ENCODE measurements at regions not wholly inside any gene's neighbourhood (a gene's known extent, or its start where the extent isn't known, plus 50 kb on each side); places are given as distances from the start of the nearest gene placed in this dataset.
"Not testable (repeated sequence)": the region's sequence is repeated elsewhere in the genome, so short reads cannot be mapped to it uniquely, and the experiment has no call there.

DNA sequence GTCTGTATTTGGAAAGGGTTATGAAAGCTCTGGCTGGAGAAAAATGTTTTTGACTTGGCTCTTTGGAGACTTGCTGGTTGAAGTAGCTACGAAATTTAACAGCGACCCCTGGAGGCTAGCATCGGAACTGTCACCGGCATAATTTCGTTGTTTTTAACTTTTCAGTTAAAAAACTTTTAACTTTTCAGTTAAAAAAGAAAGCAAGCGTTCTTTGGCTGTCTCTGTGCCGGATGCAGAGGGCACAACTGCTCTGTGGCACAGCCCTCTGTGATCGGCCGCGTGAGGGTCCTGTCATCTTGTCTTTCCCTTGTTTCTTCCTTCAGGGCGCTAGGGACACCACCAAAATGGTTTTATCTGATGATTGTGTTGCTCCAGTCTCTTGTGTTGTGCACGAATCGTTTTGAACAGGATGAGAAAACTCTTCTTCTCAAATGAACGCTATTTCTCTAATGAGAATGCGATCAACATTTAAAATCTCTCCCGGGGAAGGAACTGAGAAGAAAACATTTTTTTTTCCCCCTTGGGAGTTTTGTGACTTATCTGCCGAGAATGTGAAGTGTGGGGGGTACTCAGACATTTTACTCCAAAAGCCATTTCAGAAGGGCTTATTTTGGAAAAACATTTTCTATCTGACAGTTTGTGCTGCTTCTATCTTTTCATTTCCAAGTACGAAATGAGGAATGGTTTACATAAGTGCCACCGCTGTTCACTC, 57.1 kb downstream of the ADCYAP1 start:
- peak in 4 of 6 experiments; percentile 13 to 38 (median 28) for DNase-seq

DNA sequence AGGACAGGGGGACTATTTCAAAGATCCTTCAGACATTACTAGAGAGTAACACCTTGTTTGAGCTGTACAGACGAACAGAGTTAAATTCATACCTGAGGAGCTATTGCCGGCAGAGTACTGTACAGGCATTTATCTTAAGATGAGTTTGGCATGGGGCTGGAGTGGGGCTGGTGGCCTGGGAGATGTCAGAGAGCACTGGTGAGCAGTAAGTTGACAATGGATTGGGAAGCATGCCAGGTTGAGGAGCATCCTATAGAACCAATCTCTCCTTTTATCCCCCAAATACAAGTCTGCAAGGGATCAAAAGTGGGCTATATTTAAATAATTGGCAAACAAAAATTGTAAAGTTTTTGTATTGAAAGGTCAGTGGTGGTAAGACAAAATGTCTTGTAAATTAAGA, 58.6 kb downstream of the ADCYAP1 start:
- no peak for DNase-seq

DNA sequence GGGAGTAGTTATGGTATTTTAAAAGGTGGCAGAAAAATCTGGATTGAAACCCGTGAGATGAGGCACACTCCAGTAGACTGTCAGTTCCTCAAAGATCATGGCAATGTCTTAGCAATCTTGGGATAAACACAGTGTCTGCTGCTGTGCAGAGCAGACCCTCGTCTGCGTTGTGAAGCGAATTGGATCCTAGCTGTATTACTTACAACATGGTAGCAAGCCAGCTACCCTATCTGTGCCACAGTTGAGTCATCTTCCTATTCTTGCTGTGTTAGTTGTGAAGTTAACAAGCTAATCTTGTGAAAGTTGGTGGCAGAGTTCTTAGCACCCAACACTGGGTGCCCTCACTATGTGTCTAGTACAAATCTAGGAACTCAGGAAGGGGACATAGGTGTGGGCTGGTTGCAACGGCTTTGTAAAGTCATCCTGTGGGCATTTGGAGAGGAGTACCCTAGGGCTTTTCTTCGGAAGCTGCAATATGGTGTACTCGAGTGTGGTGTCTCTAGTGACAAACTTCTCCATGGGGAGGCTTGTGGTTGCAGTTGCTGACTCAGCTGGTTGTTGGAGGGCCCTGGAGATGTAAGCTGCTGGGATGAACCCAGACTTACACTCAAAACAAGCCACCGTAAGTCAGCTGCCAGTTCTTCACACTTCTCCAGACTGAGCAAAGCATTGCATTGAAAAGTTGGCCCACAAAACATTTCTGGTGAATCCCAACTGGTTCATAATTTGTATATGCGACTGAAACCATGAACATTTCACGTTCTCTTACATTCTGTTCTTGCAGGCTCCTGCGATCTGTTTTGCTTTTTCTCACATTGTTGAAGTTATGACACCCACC, 61.5 kb downstream of the ADCYAP1 start:
- DNase-seq, result no peak

DNA sequence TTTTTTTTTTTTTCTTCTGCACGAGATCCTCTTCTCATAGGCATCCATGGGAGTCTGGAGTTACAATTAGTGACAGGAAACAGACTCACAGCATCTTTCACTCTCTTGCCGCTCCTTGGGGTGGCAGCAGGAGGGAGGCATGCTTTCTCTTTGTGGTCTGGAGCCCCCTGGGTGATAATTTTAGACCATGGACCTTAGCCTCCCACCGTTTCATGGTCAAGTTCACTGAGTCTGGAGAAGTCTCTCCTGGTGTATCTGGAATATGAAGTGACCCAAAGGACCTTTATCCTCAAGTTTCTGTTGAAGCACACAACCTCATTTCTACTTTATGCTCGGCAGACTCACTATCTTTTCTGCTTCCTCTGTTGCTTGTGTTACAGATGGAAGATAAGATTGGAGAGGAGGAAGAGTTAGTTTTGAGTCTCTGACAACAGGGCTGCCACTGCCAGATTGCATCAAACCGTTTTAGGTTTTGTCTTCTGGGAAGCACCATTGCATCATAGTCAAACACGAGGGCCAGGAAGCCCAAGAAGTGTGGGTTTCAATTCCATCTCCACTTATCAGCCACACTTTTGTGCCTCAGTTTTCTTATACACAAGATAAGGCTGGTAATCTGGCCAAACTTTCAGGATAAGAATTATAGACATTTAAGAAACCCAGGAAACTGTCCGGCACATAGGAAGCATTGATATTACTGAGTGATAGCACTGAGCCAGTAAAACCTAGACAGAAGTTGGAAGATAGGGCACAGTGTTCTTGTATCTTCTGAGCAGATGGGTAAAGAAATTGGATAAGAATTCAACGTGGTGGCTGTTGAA, 62.3 kb downstream of the ADCYAP1 start:
- DNase-seq, result no peak

DNA sequence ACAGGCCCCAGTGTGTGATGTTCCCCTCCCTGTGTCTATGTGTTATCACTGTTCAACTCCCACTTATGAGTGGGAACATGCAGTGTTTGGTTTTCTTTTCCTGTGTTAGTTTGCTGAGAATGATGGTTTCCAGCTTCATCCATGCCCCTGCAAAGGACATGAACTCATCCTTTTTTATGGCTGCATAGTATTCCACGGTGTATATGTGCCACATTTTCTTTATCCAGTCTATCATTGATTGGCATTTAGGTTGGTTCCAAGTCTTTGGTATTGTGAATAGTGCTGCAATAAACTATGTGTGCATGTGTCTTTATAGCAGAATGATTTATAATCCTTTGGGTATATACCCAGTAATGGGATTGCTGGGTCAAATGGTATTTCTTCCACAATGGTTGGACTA, 64.2 kb downstream of the ADCYAP1 start:
- DNase-seq, result not testable (repeated sequence)

DNA sequence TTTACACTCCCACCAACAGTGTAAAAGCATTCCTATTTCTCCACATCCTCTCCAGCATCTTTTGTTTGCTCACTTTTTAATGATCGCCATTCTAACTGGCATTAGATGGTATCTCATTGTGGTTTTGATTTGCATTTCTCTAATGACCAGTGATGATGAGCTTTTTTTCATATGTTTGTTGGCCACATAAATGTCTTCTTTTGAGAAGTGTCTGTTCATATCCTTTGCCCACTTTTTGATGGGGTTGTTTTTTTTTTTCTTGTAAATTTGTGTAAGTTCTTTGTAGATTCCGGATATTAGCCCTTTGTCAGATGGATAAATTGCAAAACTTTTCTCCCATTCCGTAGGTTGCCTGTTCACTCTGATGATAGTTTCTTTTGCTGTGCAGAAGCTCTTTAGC, 64.6 kb downstream of the ADCYAP1 start:
- DNase-seq, result not testable (repeated sequence)

DNA sequence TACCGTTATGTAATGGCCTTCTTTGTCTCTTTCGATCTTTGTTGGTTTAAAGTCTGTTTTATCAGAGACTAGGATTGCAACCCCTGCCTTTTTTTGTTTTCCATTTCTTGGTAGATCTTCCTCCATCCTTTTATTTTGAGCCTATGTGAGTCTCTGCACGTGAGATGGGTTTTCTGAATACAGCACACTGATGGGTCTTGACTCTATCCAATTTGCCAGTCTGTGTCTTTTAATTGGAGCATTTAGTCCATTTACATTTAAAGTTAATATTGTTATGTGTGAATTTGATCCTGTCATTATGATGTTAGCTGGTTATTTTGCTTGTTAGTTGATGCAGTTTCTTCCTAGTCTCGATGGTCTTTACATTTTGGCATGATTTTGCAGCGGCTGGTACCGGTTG, 69.9 kb downstream of the ADCYAP1 start:
- DNase-seq, result not testable (repeated sequence)

DNA sequence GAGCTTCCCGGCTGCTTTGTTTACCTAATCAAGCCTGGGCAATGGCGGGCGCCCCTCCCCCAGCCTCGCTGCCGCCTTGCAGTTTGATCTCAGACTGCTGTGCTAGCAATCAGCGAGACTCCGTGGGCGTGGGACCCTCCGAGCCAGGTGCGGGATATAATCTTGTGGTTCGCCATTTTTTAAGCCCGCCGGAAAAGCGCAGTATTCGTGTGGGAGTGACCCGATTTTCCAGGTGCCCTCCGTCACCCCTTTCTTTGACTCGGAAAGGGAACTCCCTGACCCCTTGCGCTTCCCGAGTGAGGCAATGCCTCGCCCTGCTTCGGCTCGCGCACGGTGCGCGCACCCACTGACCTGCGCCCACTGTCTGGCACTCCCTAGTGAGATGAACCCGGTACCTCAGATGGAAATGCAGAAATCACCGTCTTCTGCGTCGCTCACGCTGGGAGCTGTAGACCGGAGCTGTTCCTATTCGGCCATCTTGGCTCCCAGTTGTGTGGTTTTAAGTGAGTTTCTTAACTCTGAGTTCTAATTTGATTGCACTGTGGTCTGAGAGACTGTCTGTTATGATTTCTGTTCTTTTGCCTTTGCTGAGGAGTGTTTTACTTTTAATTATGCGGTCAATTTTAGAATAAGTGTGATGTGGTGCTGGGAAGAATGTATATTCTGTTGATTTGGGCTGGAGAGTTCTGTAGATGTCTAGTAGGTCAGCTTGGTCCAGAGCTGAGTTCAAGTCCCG, 71.9 kb downstream of the ADCYAP1 start:
- DNase-seq, result not testable (repeated sequence)

DNA sequence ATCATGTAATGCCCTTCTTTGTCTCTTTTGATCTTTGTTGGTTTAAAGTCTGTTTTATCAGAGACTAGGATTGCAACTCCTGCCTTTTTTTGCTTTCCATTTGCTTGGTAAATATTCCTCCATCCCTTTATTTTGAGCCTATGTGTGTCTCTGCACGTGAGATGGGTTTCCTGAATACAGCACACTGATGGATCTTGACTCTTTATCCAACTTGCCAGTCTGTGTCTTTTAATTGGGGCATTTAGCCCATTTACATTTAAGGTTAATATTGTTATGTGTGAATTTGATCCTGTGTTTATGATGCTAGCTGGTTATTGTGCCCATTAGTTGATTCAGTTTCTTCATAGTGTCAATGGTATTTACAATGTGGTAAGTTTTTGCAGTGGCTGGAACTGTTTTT, 72.7 kb downstream of the ADCYAP1 start:
- not testable (repeated sequence) for DNase-seq

DNA sequence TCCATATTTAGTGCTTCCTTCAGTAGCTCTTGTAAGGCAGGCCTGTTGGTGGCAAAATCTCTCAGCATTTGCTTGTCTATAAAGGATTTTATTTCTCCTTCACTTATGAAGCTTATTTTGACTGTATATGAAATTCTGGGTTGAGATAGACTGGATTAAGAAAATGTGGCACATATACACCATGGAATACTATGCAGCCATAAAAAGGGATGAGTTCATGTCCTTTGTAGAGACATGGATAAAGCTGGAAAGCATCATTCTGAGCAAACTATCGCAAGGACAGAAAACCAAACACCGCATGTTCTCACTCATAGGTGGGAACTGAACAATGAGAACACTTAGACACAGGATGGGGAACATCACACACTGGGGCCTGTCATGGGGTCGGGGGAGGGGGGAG, 73.1 kb downstream of the ADCYAP1 start:
- DNase-seq, result not testable (repeated sequence)

DNA sequence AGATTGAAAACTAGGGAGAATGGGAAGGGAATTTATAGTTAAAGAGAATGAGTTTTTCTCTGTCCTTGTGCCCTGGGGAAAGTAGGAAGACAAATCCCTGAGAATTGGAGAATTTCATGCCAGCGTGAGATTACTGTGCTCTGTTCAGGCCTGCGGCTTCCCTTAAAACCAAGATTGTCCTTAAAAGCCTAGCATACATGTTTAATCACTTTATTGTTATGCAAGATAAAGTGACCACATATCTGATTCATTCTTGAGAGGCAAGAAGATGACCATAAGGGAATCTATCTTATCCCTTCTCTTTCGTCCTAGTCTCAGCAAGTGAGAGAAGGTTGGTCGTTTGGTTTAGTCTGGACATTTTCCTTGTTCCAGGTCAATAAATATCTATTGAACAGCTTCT, 75.9 kb downstream of the ADCYAP1 start:
- no peak for DNase-seq

DNA sequence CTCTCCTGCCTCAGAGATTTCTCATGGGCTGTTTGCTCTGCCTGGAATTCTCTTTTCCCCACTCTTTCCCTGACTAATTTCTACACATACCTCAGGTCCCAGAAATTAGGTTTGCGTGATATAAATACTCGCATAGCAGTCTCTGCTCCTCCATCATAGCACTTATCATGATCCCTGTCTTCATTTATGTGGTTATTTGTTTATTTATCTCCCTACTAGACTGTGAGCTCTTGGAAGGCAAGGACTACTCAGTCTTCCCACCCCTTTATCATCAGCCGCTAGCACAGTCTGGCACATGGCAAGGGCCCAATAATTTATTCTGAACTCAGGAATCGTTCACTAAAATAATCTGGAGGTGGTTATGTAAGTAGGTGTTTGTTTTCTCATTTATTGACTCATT, 79.3 kb downstream of the ADCYAP1 start:
- no peak for DNase-seq

DNA sequence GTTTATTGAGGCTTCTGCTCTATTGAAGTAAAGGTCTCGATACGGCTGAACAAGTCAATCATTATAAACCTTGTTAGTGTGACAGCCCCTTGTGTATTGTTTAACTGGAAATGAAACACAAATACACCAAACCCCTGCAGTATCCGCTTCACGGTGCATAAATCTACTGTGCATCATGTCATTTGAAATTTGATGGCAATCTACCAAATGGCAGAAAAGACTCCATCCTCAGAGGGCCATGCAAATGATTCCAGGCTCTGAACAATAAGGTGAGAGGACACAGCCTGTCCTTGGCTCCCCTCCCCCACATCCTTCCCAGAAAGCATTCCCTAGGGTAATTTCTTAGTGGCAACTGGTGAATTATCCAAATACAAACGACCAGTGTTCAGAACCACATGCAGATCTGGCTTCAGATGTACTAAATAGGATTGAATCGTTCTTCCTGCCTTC, 80.6 kb downstream of the ADCYAP1 start:
- no peak for DNase-seq

DNA sequence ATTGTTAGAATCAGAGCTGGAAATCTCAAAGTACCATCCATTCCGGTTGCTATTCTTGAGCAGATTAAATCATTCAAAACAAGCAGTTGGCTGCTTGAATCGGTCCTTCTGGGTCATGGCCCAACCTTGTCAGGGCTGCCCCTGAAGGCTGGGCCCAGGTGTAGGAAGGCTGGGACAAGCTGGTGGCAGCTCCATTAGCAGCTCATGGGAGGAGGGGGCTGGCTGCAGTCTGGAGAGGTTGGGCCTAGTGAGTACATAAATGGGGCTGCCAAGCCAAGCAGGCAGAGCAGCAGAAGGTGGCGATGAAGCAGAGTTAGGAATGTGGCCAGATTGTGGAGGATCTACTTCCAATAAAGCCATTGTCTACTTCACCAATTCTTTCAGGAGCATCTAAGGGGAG, 81.4 kb downstream of the ADCYAP1 start:
- DNase-seq, result no peak

DNA sequence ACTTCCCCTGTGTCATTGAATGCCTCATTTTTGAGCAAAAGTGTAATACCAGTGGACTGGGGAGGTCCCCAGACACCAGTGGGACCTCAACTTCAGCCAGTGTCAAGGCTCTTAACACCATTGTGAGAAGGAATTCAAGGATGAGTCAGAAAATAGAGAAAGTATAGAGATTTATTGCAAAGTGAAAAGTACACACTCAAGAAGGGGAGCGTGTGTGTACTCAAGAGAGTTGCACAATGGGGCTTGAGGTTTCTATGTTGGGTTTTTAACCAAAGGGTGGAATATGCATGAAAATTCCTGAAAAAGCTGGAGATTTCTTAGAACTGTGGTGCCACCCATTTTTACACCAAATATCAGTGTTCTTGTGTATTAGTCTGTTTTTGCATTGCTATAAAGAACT, 81.9 kb downstream of the ADCYAP1 start:
- DNase-seq, result no peak

DNA sequence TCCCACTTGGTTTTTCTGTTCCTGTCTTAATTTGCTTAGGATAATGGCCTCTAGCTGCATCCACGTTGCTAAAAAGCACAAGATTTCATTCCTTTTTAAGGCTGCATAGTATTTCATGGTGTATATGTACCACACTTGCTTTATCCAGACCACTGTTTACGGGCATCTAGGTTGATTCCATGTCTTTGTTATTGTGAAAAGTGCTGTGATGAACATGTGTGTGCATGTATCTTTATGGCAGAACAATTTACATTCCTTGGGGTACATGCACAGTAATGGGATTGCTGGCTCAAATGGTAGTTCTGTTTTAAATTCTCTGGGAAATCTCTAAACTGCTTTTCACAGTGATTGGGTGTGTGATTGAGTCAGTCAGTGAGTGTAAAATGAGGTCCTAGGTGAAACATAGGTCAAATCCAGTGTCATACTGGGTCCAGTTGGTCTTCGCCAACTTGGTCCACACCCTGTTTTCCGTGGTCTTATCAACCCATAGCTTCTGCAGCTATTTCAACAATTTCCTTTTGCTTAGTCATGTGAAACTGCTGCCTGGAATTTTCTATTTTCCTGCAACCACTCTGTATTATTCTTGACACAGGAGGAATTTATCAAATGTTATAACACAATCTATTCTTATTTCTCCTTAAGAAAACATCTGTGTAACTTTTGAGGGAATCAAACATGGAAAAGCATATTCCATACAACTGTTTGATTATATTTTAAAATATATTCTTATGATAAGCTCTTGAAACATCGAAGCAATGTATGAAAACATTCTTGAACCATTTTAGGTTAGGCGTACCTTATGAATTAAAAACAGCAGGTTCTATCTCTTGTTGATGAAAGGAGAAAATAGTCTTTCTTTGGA, 82.9 kb downstream of the ADCYAP1 start:
- no peak for DNase-seq

DNA sequence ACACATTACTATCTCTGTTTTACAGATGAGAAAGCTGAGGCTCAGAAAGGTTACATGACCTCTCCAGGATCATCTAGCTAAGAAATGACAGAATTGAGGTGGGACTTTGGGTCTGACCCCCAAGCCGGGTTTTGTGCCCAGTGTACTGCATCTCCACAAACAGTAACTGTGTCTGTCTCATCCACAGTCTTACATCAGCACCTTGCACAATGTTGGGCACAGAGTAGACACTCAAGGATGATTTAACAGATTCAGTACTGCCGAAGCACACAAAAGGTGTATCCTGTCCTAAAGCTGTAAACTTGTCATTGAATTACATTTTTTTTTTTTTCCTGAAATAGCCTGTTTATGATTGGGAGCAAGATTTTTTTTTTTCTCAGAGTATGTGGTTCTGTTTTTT, 84.8 kb downstream of the ADCYAP1 start:
- no peak for DNase-seq

DNA sequence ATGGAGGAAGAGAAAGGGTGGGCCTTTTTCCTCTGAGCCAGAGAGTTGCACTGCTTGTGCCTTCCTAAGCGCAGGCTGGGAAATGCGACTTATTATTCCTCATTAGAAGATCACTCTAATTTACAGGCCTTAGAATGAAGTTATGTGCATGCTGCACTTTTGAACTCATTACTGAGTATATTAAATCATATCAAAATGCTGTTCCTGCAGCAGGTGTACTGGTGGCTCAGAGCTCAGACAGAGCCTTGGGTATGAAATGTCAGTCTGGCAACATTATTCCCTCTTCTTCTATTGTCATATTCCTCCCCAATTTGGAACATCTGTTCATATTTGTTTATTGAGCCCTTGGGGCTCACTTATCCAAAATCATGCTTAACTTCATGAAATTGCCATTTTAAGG, 85.5 kb downstream of the ADCYAP1 start:
- no peak for DNase-seq

DNA sequence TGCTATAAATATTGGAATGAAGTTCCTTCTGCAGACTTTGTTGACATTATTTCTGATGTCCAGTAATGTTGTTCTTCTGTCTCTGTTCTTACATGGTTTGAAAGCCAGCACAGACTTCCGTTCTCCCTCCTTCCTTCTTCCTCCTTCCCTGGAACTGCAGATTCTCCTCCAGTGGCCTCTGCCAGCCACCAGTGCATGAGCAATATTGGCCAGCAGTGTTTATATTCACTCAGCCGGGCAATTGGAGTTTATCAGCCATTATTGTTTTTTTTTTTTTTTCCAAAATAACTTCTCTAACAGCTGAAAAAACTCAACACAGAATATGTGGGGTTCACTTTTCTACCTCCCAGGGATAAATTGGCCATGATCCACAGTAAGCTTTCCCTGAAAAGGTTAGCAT, 86.8 kb downstream of the ADCYAP1 start:
- no peak for DNase-seq

DNA sequence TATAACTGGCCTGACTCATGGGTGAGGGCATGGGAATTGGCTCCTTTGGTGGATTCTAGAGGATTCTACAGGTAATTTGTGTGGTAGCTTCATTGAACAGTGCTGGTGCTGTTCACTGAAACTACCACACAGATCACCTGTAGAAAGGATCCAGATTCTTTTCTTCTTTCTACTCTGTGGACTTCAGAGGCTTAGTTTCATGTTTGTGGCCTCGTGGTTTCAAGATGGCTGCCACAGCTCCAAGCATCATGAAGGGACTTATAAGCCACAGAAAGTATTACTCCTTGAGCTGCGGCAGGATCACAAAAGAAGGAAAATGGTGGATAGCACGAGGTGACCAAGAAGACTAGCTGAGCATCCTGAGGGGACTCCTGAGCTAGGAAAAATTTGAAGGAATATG, 88.9 kb downstream of the ADCYAP1 start:
- no peak for DNase-seq

DNA sequence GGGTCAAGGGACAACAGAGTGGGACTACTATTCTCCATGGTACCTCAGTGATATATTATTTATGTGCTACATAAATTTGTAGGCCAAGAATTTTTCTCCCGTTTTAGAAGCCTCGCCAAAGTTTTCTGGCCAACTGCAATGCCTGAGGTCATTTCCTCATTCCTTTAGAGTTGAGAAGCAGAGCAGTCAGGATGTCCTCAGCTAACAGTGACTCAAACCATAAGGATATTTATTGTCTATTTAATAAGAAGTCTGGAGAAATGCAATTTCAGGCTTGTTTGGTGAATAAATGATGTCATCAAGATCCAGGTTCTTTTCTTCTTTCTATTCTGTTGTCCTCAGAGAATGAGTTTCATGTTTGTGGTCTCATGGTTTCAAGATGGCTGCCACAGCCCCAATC, 91.0 kb downstream of the ADCYAP1 start:
- no peak for DNase-seq

DNA sequence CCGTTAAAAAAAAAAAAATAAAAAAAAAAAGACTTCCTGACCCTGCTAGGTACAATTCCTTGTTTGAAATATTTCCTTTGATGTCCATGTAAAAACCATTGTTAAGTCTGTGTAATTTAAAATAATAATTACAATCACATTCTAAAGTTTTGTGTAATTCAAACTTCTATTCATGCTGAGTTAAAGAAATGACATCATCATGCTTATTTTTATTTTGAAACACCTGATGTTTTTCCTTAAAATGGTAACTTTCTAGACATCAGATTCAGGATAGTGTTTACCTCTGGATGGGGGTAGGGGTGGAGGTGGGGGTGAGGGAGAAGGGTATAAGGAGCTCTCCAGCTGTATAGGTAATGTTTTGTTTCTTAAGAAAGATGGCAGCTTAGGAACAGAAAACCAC, 92.8 kb downstream of the ADCYAP1 start:
- no peak for DNase-seq

All from stimulated activated naive CD4-positive, alpha-beta T cell (primary cell).